Glomerular visceral epithelial cell (primary cell): ENCODE measurements at regions not wholly inside any gene's neighbourhood (a gene's known extent, or its start where the extent isn't known, plus 50 kb on each side); places are given as distances from the start of the nearest gene placed in this dataset.

Source experiments
- DNase-seq: peaks from one replicate; pipeline ENCODE4 v3.0.0-alpha.2; 2016; ENCODE audit errors: extremely low spot score

DNA sequence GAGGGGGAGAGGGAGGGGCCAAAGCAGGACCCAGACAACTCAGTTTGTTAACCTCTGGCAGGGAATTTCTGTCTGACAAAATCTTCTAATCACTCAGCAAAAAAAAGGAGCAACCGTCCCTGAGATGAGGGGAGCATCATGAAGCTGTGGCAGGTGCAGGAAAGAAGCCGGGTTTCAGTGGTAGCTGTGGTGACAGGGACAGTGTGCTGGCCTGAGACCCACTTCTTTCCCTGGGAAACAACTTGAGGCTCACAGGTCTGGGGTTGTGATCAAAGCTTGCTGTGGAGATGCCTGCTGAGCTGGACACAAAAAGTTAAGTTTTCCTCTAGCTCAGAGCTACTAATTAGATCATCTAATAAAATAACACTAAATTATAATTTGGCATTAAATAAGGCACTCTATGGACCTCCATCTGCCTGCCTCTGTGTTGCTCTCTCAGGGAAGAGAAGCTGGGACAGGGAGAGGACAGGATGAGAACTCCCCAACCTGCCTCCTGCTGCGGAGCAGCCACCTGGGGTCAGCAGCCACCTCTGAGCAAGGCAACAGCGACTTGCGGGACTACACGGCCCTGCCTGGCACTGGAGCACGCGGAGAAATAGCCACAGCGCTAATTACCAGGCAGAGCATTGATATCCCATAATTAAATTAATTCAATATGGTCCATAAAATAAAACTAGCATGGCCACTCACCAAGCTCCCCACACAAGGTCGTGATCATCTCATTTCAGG lies 104.6 kb upstream of the TEX51 start:
- no peak for DNase-seq

DNA sequence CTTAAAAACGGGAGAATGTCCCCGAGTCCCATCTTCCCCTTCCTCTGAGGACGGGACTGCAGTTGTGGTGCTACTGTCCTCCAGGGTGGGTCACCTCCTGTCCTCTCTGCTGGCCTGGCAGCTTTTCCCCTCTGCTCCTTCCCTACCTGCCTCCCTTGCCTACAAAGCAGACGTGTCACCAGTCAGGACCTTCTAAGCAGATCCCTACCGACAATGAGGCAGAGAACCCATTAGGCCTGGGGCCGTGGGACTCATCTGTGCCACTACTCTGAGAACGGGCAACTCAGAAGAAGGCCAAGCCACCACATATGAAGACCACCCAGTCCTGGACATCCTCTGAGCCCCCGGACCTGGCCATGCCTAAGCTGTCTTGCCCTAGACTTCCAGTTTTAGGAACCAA lies 103.0 kb upstream of the TEX51 start:
- DNase-seq: no peak

DNA sequence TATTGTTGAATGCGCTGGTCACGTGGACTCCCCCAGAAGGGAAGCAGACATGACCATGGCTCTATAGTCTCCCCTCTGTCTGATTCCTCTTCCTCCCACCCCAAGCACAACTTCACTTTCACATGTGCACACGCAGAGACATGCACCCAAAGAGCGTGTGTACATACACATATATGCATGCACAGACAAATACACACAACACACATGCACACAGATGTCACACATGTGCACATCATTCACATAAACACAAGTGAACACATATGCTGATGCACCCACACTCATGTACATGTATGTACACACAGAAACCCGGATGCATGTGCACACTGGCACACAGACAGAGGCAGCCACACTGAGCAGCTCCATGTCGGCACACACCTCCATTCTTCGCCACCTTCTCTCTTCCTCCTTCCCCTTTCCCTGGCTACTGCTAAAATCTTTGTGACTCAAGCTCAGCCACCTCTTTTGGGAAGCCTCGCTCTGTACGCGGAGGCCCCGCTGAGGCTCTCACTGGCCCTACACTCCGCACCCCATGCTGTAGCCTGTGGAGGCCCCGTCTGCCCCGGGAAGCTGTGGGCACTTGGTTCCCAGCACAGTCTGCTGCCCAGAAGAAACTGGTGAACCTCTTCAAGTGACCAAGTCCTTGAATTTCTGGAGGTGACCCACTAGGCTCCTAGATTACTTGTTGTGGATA lies 101.6 kb upstream of the TEX51 start:
- DNase-seq: no peak

DNA sequence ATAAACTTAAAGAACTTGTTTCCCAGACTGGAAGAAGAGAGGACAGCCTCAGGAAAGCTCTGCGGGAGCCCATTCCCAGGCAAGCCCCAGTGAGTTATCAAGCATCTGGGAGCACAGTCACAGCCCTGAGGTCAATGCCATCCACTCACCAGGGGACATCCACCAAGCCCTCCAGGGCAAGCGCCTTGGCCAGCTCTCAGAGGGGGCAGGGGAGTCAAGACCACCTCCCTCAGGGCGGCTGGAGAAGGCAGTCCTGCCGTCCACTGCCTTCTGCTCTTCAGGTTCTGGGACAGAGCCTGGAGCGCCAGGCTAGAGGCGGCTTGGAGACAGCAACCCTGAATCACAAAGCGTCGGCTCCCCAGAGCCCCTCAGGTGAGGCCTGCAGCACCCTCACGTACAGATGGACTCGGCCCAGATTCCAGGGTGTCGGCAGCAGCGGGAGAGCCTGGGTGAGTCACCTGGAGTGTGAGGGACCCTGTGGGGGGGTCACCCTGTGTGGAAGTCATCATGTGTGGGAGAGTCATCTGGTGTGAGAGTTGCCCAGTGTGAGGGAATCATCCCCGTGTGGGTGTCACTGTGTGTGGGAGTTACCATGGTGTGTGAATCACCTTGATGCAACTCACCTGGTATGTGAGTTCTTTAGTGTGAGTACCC lies 100.9 kb upstream of the TEX51 start:
- DNase-seq: no peak

DNA sequence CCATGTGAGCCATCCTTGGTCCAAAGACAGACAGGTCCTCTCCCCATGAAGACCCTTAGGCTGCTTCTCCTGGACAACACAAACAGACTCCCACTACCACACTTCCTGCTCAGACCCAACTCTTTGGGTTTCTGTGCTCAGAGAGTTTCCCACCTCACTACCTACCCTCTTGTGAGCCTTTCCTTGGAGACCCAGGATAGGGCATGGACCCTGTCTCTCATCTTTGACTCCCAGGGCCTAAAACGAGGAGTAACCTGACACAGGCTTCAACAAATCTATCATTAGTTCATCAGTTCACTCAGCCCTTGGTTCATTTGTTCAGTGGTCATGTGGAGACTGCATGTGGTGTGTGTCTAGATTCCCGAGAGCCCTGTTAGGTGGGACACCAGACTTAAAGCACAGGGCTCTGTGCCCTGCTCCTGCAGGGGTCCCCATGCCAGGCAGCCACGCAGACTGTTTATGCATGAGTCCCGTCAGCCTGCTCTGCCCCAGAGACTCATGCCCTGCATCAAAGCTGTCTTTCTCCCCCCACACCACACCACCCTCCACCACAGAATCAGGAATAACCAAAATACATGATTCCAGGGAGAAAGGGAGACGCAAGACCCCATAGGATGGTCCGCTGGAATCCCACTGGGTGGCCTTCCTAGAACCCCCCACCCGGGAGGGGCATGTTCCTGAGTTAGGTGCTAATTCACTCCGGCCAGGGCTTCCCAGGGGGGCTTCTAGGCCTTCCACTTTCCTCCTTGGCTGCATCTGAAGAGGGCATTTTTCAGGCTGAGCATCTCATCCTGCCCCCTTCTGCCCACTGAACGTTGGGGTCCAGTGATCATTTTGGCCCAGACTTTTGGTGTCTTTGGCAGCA lies 100.2 kb upstream of the TEX51 start:
- DNase-seq: no peak

DNA sequence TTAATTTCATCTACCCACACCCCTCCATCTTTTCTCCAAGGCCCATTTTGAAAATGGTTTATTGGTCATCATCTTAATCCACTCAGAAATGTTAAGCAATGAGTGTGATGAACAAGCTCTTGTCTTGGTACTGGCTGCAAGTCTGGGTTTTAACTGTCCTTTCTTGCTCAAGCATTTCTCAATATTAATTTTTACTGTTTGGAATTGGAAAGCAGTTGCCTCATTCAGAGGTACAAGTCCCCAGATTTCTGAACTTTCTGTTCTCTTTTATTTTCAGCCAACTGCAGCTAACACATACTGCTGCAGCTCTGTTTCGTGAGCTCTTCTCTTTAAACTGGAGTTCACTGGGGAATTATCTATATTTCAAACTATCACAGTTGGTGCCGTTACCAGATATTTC lies 99.4 kb upstream of the TEX51 start:
- no peak for DNase-seq

DNA sequence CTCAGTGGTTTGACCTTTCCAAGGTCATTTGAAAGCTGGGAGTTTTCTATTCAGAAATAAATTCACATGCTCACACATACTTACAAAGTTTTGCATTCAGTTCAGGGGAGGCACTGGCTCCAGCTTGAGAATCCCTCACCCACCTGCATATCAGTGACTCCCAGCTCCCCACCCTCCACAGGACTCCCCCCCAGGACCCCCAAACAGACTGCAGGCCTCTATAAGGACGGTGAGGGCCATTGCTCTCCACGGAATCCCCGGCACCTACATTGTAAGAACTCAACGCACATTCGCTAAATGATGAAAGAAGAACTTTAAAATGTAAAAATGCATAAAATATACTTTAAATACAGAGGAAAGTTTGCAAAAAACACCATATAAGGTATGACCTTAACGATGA lies 97.2 kb upstream of the TEX51 start:
- no peak for DNase-seq

DNA sequence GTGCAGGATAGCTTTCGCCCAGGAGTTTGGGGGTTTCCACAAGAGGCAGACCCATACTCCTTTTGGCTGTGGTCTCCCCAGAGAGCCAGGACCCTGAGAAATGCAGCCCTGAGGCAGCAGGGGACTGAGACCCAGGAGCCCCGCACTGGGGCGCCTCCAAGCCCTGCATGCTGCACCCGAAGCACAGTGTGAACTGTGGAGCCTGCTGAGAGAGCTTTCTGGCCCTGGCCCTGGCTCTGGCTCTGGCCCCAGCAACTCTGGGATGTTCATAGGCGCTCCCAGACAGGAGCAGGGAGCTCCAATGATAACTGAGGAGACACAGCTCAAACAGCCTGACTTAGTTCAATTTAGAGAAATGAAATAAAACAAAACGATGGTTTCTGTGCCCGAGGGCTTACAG lies 96.4 kb upstream of the TEX51 start:
- no peak for DNase-seq

DNA sequence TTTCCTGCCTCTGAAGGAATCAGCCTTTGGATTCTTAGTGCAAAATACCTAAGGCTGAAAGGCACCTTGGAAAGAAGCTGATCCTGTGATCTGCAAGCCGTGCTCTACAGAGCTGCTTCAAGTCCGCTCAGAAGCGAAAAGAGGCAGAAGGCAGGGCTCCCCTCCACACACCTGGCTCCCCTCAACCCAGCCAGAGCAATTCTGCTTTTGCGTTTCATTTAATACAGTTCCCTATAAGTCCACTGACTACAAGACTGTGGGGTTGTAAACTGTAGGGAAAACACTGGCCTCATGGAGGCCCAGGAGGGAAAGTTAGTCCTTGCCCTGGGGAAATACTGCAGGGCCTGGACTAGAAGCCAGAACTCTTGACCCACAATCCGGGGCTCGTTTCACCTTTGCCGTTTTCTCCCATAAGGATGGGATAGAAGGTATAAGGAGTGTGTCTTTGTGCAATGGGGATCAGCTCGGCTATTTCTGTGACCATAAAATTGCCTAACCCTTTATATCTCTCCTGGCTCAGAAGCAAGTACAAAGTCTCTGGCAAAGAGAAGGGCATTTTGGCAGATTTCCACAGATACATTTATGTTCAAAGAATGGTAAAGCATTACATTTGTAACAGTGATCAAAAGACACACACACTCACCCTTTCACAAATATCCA lies 95.8 kb upstream of the TEX51 start:
- DNase-seq: no peak

DNA sequence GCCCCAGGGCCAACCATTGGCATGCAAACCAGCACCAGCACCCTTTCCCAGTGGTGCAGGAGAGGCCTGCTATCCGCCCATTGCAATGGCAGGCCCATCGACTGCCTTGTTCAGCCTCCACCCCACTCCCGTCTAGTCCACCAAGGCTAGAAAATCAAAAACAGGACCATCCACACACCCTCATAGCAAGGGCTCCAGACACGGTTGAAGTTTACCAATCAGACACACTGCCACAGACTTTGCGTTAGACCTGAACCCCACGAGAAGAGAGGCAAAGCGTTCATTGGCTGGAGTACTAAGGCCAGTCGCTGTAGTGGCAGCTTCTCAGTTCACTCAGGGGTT lies 95.3 kb upstream of the TEX51 start:
- DNase-seq: no peak

DNA sequence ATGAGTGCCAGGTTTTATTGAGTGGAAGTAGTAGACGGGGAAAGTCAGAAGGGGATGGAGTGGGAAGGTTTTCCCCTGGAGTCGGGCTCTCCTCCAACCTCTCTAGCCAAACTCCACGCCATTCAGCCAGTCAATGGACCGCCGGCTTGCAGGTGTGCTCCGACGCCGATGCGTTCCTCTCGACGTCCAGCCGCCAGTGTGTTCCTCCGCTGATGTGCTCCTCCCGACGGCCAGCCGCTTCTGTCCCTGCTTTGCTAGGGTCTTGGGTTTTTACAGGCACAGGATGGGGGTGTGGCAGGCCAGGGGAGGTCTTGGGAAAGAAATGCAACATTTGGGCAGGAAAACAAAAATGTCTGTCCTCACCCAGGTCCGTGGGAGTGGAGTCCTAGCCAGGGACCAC lies 94.3 kb upstream of the TEX51 start:
- DNase-seq: no peak

DNA sequence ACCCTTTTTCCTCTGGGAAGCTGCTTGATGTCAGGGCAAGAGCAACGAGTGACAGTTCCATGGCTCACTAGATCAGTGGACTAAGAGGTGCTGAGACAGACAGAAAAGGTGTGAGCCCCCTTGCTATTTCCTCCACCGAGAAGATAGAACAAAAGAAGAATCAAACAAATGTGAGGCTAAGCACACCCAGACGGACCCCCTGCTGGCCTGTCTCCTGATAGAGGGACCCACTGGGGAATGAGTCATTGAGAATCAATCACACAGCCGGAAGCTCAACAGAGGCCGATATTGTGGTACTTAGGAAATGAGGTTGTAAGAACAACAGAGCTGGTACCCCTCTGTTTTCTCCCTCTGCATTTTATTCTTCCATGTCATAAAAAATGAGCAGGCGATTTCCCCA lies 89.8 kb upstream of the TEX51 start:
- no peak for DNase-seq

DNA sequence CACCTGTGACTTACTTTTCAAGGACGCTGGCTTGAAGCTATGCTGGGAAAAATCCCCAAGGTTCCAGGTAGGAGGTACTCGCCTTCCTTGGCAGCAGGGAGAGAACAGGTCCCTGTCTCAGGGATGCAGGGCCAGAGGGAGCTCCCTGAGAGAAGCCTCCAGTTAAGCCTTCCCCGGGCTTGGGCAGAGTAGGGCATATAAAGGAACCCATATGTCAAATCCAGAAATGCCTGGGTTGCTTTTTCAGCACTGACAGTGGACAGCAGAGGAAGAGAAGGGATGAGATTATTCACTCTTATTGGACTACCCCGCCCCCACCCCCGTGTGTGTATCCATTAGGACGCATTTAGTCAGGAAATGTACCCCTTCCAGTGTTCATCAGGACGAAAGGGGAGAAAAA lies 89.3 kb upstream of the TEX51 start:
- DNase-seq: no peak

DNA sequence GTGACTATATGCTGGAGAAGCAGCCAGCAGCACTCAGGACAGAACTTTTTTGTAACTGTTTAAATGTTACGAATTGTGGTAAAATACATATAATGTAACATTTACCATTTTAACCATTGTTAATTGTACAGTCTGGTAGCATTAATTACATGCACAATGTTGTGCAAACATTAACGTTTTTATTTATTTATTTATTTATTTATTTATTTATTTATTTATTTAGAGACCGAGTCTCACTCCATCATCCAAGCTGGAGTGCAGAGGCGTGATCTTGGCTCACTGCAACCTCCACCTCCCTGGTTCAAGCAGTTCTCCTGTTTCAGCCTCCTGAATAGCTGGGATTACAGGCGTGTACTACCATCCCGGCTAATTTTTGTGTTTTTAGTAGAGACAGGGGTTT lies 88.7 kb upstream of the TEX51 start:
- DNase-seq: no peak

DNA sequence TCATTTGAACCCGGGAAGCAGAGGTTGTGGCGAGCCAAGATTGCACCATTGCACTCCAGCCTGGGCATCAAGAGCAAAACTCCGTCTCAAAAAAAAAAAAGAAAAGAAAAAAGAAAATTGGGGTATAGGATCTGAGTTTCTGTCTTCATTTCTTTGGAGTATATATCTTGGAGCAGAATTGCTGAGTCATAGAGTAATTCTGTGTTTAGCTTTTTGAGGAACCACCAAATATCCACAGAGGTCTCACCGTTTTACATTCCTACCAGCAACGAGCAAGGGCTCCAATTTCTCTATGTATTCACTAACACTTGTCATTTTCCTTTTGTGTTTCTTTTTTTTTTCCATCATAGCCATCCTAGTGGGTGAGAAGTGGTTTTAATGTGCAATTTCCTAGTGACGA lies 87.6 kb upstream of the TEX51 start:
- DNase-seq: no peak

DNA sequence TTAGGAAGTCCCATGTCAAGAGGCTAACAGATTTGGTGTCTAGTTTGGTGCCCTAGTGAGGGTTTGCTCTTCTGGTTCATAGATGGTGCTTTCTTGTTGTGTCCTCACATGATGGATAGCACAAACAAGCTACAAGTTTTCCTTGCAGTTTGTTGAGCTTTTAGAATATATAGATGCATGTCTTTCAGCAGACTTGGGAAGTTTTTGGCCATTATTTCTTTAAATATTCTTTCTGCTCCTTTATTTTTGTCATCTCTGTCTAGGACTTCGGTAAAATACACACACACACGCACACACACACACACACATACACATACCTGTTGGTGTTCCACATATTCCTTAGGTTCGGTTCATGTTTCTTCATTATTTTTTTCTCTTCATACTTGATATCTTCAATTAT lies 81.5 kb upstream of the TEX51 start:
- DNase-seq: no peak

DNA sequence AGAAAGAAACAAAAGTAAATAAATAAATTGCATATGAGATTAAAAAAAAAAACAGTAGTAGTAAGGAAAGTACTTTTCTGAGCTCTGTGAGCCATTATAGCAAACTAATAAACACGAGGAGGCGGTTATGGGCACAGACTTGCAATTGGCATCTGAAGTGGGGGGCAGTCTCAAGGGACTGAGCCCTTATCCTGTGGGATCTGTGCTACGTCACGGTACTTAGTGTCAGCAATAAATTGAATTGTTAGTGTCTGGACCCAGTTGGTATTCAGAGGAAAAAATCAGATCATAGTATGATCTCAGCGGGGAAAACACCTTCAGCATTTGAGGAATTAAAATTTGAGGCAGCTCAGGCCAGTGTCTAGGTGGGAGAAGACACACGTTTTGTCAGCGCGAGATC lies 76.6 kb upstream of the TEX51 start:
- no peak for DNase-seq

DNA sequence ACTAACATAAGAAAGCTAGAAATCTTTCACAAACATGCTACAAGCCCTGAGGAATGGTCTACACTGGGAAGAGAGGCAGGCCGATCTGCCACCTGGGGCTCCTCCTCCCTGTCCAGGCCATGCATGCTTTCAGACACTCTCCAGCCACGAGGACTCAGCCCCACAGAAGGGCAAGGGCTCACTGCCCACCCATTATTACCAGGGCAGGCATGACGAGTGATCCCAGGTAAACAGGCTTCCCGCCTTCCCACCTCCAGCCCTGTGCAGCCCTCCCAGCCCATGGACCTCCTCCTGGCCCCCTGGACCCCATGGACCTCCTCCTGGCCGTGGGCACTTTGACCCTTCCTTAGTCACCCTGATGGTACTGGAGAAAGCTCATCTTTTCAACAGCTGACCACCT lies 75.8 kb upstream of the TEX51 start:
- no peak for DNase-seq

DNA sequence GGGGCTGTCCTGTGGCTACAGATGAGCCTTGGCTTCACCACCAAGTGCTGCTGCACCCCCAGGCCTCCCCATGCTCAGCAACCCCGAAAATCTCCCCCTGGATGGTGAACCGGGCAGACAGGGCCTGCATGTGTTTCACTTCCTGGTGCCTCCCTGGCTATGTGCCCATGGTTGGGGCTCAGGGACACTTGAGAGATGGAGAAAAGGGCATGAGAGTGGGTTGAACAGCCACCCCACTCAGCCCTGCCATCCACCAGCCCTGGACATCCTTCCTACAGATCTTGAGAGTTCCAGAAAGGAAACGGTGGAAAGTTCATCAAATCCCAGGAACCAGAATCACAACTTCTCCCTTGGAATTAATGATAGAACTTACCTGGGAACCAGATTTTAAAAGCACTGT lies 74.7 kb upstream of the TEX51 start:
- no peak for DNase-seq

DNA sequence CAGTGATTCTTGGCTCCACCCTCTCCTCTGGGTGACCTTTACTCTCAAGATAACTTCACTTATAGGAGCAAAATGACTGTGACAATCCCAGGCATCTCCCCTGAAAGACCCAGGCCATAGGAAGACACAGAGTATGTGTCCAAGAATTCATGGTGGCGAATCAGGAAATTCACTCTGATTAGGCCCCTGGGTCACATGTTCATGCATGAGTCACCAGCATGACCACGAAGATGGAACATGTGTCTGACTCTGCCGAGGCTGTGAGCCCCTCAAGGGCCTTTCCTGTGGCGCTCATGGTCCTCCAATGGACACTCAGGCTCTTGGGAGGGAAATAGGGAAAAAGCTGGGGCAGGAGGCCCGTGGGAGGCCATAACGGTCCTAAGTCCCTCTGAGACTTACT lies 74.0 kb upstream of the TEX51 start:
- no peak for DNase-seq

DNA sequence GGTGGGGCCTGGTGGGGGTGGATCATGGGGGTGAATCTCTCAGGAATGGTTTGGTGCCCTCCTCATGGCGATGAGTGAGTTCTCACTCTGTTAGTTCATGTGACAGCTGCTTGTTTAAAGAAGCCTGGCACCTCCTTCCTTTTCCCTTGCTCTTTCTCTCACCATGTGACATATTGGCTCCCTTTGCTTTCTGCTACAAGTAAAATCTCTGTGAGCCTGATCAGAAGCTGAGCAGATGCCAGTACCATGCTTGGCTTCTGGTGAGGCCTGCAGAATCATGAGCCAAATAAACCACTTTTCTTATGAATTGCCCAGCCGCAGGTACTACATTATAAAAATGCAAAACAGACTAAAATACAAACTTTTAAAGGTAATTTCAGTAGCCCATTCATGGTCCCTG lies 73.4 kb upstream of the TEX51 start:
- DNase-seq: no peak

DNA sequence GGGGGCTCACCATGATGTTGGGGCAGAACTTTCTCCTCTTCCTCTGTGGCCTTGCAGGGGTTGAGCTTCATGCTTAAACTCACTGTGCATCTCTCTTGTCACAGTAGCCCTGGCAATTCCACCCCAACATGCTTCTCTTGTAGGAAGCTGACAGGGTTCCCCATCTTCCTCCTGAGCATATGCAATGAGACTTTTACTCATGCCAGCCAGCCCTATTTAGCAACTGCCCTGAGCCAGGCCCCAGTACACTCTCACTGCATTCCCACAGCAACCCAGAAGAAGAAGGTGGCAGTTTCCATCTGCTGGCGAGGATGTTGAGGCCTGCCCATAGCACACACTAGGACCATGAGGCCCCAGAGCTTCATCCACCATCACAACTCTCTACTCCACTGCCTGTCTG lies 72.2 kb upstream of the TEX51 start:
- no peak for DNase-seq
